HG02870 (cell line): ENCODE measurements at regions not wholly inside any gene's neighbourhood (a gene's known extent, or its start where the extent isn't known, plus 50 kb on each side); places are given as distances from the start of the nearest gene placed in this dataset.
"Not testable (repeated sequence)": the region's sequence is repeated elsewhere in the genome, so short reads cannot be mapped to it uniquely, and the experiment has no call there.

Experiments
- ATAC-seq: cut with Tn5 transposase; IDR thresholded peaks from one replicate; pipeline ENCODE4 v1.9.1; 2021; ENCODE audit warnings: mild to moderate bottlenecking, moderate library complexity; ENCODE audit not compliant: unreplicated experiment

GRCh38 chr10:59460601-59461000 is 98.3 kb upstream of the FAM13C start:
- no peak for ATAC-seq

- no peak for ATAC-seq
Measured at GRCh38 chr10:59456199-59456598, 93.8 kb upstream of the FAM13C start.

- no peak for ATAC-seq
Measured at GRCh38 chr10:59454171-59454919, 92.0 kb upstream of the FAM13C start.

GRCh38 chr10:59448616-59449015 is 86.3 kb upstream of the FAM13C start:
- no peak for ATAC-seq

- ATAC-seq: no peak
Measured at GRCh38 chr10:59435707-59436106, 73.4 kb upstream of the FAM13C start.

- no peak for ATAC-seq
Measured at GRCh38 chr10:59434463-59435321, 72.3 kb upstream of the FAM13C start.

- ATAC-seq: no peak
Measured at GRCh38 chr10:59433720-59434428, 71.5 kb upstream of the FAM13C start.

GRCh38 chr10:59432207-59432900 is 70.0 kb upstream of the FAM13C start:
- no peak for ATAC-seq

- not testable (repeated sequence) for ATAC-seq
Measured at GRCh38 chr10:59413795-59414194, 51.4 kb upstream of the FAM13C start.
